ENCODE measurements at regions not wholly inside any gene's neighbourhood (a gene's known extent, or its start where the extent isn't known, plus 50 kb on each side); places are given as distances from the start of the nearest gene placed in this dataset.
"Not testable (repeated sequence)": the region's sequence is repeated elsewhere in the genome, so short reads cannot be mapped to it uniquely, and the experiment has no call there.

DNA sequence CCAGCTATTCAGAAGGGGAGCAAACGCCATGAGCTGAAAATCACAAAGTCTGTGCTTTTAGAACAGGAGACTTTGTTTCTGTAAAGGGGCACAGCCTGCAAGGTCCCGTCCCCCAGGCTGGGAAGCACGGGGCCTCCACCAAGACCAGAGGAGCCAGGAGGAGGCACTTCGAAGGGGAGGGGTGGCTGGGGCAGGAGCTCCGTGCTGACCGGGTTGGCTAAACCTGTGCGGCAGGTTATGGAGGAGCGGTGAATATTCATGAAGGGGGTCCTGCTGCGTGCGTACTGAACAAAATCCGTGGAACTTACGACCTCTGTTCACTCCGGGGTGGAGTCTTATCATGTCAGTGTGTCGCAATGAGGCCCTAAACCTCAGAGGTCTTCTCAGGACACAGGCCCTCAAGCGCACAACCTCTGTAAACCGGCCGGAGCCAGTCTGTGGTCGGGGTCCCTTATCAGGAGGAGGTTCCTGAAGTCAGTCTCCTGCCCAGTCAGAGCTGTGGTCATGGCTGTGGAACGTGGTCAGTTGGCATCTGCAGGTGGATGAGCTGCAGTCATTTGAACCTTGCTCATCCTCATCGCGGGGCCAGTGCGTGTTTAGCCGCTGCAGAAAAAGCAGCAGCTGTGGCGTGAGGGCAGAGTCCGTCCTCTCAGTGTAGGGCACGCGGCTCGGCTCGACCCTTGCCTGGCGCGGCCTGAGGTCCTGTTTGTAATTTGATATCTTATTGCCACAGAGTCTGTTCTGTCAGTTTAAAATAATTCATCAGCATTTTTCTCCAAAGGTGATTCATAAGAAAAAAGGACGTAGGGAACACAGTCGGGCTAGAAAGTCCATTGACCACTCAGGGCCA is 5507.7 kb upstream of the TPTE start:
- DNase-seq = not testable (repeated sequence)

DNA sequence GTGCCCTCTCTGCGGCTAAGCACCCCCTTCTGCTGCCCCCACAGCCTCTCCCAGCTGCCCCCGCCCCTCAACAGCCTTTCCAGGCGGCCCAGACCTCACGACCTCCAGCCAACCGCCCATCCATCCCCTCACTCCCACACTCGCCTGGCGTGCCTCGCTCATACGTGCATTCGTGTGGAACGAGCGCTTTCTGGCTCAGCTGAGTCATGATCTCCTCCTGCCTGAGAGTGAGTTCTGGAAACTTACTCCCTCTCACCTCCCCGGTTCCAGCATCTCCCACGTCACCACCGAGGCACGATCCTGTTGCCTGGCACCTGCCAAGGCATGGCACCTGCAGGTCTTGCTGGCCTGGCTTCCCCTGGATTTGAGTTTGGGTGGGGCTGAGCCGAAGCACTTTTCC is 5506.2 kb upstream of the TPTE start:
- DNase-seq = not testable (repeated sequence)

DNA sequence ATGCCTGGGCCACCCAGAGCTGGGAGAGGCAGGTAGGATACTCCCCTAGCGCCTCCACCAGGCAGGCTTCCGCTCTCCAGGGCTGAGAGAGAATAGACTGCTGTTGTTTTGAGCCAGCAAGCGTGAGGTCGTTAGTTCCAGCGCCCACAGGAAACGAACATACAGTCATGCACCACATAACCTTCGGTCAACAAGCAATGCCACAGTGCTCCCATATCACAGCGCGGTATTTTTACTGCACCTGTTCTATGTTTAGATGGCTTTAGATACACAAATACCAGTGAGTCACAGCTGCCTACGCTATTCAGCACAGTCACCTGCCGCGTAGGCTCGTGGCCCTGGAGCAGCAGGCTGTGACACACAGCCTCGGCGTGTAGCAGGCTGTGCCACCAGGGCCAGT is 5502.3 kb upstream of the TPTE start:
- not testable (repeated sequence) for DNase-seq

DNA sequence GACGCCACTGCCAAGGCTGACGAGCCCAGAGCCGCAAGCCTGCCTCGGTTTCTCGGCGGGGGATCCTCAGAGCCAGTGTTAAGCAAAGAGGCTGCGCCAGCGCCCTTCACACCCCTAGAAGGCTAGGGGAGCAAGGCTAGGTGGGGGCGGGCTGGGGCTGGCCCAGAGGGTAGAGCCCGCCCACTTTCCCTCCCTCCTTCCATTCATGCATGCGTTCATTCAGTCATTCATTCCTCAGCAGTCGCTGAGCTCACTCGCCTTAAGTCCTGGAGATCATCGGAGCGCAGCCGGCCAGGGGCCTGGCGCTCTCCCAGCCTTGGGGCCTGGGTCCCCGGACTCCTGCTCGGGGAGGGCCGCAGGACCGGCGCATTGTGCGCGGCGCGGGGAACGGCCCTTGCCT is 5499.6 kb upstream of the TPTE start:
- DNase-seq = not testable (repeated sequence)

DNA sequence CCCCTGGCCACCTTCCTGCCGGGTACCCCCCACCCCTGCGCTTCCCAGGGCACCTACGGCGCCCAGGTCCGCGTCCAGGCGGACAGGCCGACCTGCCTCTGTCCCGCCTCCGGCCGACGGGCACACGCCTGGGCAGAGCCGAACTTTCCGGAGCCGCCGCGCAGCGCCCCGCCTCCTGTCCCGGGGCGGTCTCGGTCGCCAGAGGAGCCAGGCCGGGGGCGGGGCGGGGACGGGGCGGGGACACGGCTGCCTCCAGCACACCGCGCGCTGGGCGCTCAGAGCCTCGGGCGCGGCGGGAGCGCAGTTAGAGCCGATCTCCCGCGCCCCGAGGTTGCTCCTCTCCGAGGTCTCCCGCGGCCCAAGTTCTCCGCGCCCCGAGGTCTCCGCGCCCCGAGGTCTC is 5499.1 kb upstream of the TPTE start:
- DNase-seq = not testable (repeated sequence)

DNA sequence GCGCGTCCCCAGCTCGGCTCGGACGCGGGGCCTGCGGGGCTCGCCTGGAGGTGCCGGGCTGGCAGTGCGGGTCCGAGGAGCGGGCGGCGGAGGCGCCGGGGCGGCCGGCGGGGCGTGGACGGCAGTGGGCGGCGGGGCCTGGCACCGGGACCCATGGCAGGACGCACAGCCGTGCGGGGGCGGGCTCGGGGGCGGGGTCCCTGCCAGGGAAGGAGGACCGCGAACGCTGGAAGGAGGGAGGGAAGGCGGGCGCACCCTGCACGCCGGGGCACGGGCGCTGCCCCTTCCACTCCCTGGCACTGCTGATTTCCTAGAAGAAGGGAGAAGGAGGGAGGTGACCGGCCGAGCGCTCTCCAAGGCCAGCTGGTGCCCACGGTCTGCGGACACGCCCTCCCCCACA is 5498.6 kb upstream of the TPTE start:
- DNase-seq = not testable (repeated sequence)

DNA sequence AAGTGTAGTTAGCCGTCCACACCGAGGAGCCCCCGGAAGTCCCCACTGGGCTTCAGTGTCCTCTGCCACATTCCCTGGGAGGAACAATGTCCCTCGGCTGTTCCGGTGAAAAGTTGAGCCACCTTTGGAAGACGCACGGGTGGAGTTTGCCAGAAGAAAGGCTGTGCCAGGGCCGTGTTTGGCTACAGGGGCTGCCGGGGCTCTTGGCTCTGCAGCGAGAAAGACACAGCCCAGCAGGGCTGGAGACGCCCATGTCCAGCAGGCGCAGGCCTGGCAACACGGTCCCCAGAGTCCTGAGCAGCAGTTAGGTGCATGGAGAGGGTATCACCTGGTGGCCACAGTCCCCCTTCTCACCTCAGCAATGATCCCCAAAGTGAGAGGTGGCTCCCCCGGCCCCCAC is 5486.2 kb upstream of the TPTE start:
- not testable (repeated sequence) for DNase-seq

DNA sequence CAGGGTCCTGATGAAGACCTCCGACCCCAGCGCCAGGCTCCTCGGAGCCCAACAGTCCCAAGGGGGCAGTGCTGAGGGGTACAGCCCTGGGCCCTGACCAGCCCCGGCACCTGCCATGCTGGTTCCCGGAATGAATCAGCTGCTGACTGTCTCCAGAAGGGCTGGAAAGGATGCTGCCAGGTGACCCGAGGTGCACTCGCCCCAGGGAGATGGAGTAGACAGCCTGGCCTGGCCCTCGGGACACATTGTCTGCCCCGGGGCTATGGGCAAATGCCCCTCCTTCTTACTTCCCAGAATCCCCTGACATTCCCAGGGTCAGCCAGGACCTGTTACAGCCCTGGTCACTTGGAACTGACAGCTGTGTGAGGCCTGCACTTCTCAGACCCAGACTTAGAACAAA is 5485.8 kb upstream of the TPTE start:
- not testable (repeated sequence) for DNase-seq

DNA sequence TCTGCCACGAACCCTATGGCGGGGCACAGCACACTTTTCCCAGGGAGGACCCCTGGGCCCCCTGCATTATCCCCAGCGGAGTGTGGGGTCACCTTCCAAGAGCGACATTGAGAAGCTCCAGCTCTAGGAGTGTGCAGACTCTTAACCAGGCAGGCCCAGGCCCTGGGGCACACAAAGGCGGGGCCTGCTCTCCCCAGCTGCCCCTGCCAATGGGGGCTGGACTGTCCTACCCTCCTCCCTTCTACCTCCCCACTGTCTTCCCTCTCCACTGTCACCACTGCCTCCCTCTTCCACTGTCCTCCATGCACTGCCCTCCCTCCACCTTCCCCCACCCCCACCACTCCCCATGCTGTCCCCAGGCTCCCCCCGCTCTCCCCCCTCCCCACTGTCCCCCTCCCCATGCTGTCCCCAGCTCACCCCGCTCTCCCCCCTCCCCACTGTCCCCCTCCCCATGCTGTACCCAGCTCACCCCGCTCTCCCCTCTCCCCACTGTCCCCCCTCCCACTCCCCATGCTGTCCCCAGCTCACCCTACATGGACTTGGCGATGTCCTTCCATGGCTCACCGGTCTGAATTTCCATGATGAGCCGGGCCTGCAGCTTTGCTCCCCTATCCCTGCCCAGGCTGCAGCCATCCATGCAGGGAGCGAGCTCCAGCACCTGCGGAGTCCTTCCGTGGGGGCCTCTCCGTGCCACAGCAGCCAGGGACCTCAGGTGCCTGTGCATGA is 5483.6 kb upstream of the TPTE start:
- not testable (repeated sequence) for DNase-seq

DNA sequence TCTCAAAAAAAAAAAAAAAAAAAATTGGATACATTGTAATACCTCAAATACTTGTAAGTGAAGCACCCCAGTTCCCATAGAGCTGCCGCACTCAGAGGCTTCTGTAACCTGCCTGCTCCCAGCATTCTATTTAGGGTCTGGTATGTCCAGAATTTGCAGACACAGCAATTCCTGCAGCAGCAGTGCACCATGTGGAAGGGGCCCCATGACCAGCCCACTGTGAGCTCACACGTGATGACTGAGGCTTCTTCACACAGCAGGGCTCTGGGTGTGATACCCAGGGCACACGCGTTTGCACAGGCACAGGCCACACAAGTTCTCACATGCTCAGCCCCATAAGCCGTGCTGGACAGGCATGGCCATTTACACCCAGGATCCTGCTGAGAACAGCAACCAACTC is 5481.5 kb upstream of the TPTE start:
- not testable (repeated sequence) for DNase-seq

DNA sequence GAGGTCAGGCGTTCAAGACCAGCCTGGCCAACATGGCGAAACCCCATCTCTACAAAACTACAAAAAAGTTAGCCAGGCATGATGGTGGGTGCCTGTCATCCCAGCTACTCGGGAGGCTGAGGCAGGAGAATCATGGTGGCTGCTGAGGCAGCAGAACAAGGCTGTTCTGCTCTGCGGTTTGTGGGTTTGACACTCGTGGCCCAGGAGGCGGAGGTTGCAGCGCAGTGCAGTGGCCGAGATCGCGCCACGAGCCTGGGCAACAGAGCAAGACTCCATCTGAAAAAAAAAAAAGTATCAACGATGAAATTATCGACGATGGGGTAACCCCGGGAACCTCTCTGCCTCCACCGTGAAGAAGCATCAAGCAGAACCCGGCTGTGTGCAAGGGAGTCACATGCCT is 5478.8 kb upstream of the TPTE start:
- DNase-seq = not testable (repeated sequence)

DNA sequence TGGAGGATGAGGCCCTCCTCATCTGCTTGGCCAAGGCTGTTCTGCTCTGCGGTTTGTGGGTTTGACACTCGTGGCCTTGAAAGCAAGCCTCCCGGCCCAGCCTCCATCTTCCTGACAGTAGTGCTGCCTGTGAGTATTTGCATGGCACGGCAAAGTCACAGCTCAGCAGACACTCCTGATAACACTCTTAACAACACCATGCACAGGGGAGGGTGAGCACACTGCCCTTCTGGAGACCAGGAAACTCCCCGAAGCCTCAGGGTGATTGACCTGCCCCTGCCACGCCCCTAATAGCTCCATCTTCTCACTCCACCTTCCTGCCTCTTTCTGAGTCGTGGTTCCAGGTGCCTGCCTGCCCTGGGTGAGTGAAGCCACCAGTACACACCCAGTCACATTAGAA is 5476.6 kb upstream of the TPTE start:
- not testable (repeated sequence) for DNase-seq

DNA sequence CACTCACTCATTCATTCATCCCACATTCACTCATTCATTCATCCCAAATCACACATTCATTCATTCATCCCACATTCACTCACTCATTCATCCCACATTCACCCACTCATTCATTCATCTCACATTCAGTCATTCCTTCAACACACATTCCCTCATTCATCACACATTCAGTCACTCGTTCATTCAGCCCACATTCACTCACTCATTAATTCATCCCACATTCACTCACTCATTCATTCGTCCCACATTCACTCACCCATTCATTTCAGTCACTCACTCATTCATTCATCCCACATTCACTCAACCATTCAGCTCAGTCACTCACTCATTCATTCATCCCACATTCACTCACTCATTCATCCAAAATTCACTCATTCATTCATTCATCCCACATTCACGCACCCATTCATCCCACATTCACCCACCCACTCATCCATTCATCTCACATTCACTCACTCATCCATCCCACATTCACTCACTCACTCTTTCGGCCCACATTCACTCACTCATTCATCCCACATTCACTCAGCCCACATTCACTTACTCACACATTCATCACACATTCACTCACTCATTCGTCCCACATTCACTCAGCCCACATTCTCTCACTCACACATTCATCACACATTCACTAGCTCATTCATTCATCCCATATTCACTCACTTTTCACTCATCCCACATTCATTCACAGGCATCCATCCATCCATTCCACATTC is 5469.9 kb upstream of the TPTE start:
- DNase-seq = not testable (repeated sequence)

DNA sequence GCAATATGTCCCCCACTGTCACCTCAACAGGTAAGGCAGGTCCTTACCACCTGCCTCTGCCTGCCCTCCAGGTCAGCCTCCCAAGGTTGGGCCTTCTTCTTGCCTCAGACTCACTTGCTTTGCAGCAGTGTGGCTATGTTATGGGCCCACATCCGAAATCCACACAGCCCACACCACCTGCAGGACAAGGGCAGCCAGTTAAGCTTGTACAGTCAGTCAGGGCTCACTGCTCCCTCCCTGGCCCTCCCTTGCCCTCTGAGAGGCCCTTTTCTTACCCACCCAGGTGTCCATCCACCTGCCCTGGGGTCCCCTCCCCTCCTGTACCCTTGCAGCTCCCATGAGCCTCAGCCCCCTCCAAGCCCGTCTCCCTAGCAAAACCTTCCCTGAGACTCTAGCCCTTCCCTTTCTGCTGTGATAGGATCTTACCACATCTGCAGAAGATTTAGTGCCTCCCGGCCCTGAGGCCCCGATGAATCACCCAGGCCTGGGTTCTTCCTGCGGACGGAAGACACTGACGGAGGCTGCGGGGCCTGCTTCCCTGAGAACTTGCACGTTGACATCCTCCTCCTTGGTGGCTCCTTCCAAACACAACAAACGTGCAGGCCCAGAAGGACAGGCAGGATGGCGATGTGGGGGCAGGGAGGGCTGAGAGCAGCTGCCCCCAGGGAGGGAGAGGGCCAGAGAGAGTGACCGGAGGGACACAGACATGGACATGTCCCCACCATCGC is 5466.2 kb upstream of the TPTE start:
- DNase-seq = not testable (repeated sequence)

DNA sequence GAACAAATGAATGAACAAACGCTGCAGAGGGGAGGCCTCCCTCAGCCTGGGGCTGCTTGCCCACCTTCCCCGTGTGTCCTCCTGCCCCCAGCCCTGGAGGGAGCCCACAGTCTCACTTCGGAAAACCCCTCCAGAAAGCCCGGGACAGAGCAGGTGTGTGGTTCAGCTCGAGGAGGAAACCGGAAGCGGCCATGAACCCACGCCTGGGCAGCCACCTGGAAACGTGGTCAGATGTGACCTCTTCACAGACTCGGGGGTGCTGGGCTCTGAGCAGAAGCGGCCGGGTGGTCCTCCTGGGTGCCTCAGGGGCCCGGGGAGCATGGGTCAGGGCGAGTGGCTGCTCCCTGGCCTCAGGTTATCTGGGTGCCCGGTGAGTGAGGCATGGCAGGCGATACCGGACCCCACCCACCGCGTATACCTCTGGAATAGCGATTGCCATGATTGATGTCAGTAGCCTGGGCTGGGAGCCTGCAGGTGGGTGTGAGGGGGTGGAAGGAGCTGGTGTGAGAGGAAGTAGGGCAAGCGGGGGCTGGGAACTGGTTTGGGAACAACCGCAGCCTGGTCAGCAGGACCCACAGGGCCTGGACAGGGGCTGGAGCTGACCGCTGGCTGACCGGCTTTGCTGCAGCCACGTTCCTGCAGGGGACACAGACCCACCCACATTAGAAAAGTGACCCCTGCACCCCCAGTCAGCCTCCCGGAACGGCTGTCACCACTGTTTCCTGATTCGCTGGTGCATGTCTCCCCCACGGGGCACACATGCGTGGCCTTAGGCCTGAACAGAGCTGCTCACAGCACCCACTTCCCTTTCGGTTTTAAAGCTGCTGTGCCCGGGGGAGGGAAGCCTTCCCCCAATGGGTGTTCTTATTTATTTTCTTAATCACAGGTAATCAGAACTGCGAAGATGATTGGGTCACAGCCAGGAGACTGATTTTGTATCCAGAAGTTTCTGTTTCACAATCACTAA is 5465.1 kb upstream of the TPTE start:
- not testable (repeated sequence) for DNase-seq

DNA sequence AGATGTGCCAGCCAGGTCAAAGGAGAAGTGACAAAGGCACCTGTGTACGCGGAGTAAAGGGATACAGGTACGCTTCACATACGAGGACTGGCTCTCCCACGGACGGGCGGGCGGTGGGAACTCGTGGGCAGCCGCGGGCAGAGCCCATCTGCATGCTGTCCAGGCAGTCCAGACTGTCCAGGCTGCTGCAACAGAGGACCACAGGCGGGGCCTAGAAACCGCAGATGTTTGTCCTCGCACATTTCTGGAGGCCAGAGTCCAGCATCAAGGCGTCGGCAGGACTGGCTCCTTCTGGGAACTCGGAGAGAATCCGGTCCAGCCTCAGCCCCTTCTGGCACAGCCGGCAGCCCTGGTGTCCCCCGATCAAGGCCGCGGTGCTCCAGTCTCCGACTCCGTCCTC is 5464.3 kb upstream of the TPTE start:
- DNase-seq = not testable (repeated sequence)

DNA sequence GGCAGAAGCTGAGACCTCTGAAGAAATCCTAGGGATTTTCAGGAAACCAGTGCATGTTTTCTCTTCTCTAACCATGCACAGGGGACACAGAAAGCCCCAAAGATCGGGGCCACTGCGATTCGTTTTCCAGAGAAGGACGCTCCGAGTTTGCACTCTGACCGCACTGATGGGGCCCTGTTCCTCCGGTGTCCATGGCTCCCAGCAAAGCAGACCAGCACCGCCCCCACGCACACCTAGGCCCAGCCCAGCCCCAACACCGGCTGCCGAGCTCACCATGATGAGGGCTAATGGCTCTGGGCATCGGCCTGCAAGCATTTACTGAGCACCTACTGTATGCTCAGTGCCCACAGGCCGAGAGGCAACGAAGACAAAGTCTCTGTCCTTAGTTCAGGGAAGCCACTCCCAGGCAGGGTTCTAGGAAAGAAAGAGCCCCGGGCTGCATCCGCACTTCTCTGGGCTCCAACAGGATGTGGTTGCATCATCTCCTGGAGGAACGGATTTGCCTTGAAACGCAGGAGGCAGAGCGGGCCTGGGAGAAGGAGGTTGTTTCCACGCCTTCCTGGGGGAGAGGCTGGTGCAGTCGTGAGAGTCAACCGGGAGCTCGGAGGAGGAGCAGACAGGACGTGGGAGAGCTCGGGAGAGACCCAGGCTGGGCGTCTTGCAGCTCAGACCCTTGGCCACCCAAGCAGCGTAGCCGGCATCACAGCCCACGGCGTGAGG is 5460.9 kb upstream of the TPTE start:
- not testable (repeated sequence) for DNase-seq

DNA sequence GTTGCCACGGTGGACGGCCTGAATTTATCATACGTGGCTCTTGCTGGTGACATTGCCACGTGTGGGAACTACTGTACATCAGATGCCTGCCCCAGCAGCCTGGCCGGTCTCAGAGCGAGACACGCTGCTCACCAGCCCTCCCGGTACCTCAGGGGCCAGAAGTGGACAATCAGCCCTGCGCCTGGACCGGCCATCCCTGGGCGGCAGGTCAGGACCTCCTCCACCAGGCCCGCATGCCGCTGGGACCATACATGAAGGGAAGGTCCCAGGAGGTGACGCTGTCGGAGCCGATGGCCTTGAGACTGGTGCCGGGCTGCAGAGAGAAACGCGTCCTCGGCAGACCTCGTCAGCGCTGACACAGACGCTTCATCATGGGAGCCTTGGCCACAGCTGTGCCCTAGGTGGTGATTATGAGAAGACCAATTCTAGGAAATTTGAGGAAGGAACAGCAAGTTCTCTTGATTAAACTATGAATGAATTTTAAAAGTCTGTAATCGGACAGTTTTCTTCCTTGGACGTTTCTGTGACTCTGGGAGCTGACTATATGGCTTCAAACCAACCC is 5456.7 kb upstream of the TPTE start:
- not testable (repeated sequence) for DNase-seq

DNA sequence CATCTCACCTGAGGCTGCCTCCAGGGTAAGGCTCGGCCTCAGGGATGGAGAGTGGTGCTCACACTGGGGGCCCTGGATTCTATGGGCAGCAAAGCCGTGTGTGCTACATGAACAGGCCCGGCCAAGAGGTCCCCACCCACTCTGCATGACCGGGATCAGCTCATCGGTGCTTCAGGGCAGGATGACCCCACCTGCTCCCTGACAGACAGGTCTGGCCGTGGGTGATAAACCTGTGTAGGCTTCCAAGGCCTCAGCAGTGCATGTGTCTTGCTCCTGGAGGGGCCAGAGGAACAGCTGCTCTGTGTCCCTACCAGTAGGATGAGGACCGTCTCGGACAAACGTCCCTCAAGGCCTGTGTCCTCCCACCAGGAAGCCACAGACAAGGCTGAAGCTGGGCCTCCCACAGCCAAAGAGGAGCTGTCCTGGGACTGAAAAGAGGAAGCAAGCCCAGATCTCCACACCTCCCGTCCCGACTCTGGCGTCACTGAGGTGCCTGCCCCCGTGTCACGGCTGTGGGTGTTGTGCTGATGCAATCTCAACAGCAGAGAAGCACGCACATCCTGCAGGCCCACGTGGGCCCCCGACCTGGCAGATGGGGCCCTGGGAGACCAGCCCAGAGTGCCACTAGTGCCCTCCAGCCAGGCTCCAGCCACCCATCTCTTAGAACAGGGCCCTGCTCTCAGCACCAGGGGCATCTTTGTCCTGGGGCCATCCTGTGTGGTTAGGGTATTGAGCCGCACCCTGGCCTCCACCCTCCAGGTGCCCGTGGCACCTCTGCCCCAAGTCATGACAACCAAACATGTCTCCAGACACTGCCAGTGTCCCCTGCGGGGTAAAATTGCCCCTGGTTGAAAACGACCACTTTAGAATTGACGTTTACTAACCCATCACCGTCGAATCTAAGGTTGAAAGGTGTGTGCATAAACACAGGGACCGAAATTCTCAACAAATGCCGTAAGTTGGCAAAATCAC is 5455.9 kb upstream of the TPTE start:
- DNase-seq = peak; percentile 62
